ENCODE measurements at regions not wholly inside any gene's neighbourhood (a gene's known extent, or its start where the extent isn't known, plus 50 kb on each side); places are given as distances from the start of the nearest gene placed in this dataset.

DNA sequence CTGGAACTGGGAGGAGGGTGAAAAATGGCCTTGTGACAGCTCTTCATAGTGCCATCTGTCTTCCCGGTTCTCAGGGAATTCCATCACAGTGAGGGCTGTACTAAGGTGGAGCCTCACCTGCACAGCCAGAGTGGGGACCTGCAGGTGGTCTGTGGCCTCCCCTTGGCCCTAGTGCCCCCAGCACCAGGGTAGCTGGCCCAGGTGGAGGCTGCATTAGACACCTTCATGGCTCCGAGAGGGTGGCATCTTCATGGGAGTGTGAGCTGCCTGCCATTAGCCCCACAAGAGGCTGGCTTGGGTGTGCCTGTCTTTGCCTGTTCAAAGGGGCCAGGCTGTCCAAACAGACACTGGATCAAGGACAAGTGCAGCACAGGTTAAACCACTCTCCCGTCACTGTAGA, 95.5 kb upstream of the PRR23E start:
- H3K36me3 Mint-ChIP-seq (ENCODE audit: insufficient read depth in 1 of 3, low read depth in 3 of 3): peaks cover 0 to 12% (median 3%) of the 10 kb centered on the region in 3 experiments; a peak in 4 of 7 replicates
- Histone ChIP-seq H2BK20ac (ENCODE audit: low read depth, low read length, poor library complexity, severe bottlenecking) (no peak overlapping the region), H3K4me1 (ENCODE audit: insufficient read depth, low read length) (no peaks in the 10 kb centered on the region), H3K27ac (ENCODE audit: insufficient read length, low read depth, low read length) (no peak overlapping the region), H3K27me3 (ENCODE audit: insufficient read depth, low read length) (no peaks in the 10 kb centered on the region), H2AFZ (ENCODE audit: low read length) (no peak overlapping the region), H3K23me2 (ENCODE audit: insufficient read length, low read depth, low read length, poor library complexity, severe bottlenecking) (no peaks in the 10 kb centered on the region), H2BK15ac (ENCODE audit: low read depth, low read length) (no peak overlapping the region), H4K5ac (ENCODE audit: insufficient read length, low read depth, low read length) (no peak overlapping the region), H3K79me2 (ENCODE audit: insufficient read depth, low read length) (no peaks in the 10 kb centered on the region), H3K23ac (ENCODE audit: insufficient read length, low read depth, low read length) (no peak overlapping the region), H4K91ac (ENCODE audit: insufficient read length, low read depth, low read length) (no peak overlapping the region), H4K20me1 (ENCODE audit: control insufficient read depth, insufficient read depth, insufficient read length) (no peaks in the 10 kb centered on the region), H3K18ac (ENCODE audit: insufficient read length, low read depth, low read length) (no peak overlapping the region), H3K79me1 (ENCODE audit: insufficient read depth, low read depth, low read length, poor library complexity, severe bottlenecking) (no peaks in the 10 kb centered on the region), H3K14ac (ENCODE audit: insufficient read depth, low read length) (no peak overlapping the region; the same call in 1 of the 2 replicates), H2BK12ac (ENCODE audit: insufficient read length, low read depth, low read length) (no peak overlapping the region), H2BK5ac (ENCODE audit: insufficient read length, low read length) (no peak overlapping the region), H3K9ac (ENCODE audit: extremely low read depth, insufficient read length, low read length) (no peak overlapping the region), H3K4me2 (ENCODE audit: insufficient read depth, insufficient read length, low read length) (no peak overlapping the region), H3K9me3 (ENCODE audit: control insufficient read depth, low read depth, low read length) (no peaks in the 10 kb centered on the region), H3K4ac (ENCODE audit: low read depth, low read length) (no peak overlapping the region), H4K8ac (replicated peaks; ENCODE audit: insufficient read length, low read depth, low read length) (no peak overlapping the region), H3T11ph (ENCODE audit: low read length) (no peak overlapping the region), H2BK120ac (ENCODE audit: low read depth, low read length, poor library complexity, severe bottlenecking) (no peak overlapping the region), H2AK5ac (ENCODE audit: insufficient read length, low read length) (no peak overlapping the region), H3K56ac (ENCODE audit: insufficient read length, low read depth, low read length) (no peak overlapping the region)
- DNase-seq: no peak
- peaks cover 6 to 13% of the 10 kb centered on the region in 2 experiments; a peak in 4 of 5 replicates for H3K9me3 Mint-ChIP-seq
- no CpG with 5 or more reads among the region's 3 CpGs for WGBS (ENCODE audit: extremely low coverage, insufficient read length, low lambda C conversion rate)
- peaks cover 0 to 18% of the 10 kb centered on the region in 2 experiments; a peak in 1 of 4 replicates for H3K4me1 Mint-ChIP-seq
- peaks cover 7% of the 10 kb centered on the region for H3K27me3 Mint-ChIP-seq (ENCODE audit: low read depth)
- no peak overlapping the region for H3K27ac Mint-ChIP-seq
- TF ChIP-seq CTCF (conservative IDR thresholded peaks at IDR 0.05): no peak
- no peak overlapping the region for H3K4me3 Mint-ChIP-seq

Data from H9 (cell line).